OCI-LY3 (cell line): ENCODE measurements at regions not wholly inside any gene's neighbourhood (a gene's known extent, or its start where the extent isn't known, plus 50 kb on each side); places are given as distances from the start of the nearest gene placed in this dataset.

Source experiments
- CTCF ChIP-seq: fragments of 200-600, 300-600 bp; sonication (generic); IDR thresholded peaks from 2 replicates; pipeline ENCODE4 v1.5.1; 2014; ENCODE audit warnings: antibody characterized with exemption, low read length, low read depth
- EZH2phosphoT487 ChIP-seq: fragments of 200-600 bp; shearing (Covaris generic); IDR thresholded peaks from 2 replicates; pipeline ENCODE4 v1.6.1; 2018; ENCODE audit warnings: antibody characterized with exemption, mixed run types, low read depth

DNA sequence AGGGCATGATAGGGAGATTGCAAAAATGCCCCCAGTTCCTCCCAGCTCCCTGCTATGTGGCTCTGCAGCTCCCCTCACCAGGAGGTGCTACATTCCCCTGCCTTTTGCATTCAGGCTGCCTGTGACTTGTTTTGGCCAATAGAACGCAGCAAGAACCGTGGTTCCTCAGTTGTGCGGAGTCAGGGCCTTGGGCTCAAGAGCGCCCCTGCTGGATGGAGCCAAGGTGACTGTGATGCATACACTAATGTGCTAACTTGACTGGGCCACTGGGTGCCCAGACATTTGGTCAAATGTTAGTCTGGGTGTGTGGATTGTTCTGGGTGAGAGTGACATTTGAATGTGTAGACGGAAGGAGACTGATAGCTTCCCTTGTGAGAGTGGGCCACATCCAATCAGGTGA is 123.3 kb upstream of the MVB12B start:
- TF ChIP-seq CTCF: peak; percentile 29
- TF ChIP-seq EZH2phosphoT487: no peak
